ENCODE measurements at regions not wholly inside any gene's neighbourhood (a gene's known extent, or its start where the extent isn't known, plus 50 kb on each side); places are given as distances from the start of the nearest gene placed in this dataset.

DNA sequence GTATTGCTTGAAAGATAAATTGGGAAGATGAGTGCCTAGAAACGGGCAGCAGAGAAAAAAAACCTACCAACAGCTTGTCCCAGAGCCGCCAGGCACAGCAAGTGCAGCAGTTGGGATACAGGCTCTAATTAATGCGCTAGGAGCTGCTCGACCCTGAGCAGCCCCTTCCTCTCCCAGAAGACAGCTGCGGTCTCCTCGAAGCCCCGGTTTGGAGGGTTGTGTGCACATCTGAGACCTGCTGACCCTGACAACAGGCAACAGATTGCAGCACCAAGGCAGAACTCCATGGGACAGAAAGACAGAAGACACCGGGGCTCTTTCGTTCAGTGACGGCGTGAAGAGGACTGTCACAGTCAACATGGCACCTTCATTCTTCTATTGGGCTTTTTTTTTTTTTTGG is 101.4 kb downstream of the TSEN15 start:
- Mint-ChIP-seq H3K4me3 (no peak overlapping the region), H3K36me3 (ENCODE audit: insufficient read depth in 1 of 3, low read depth in 3 of 3) (no peaks in the 10 kb centered on the region)
- H3K23ac ChIP-seq (ENCODE audit: insufficient read length, low read depth, low read length) = no peak overlapping the region

More for the DNA sequence above, 101.4 kb downstream of the TSEN15 start:
- H3K9me3 Mint-ChIP-seq = no peaks in the 10 kb centered on the region
- H3K27ac ChIP-seq (ENCODE audit: insufficient read length, low read depth, low read length) = no peak overlapping the region
- no peak overlapping the region for H3K4ac ChIP-seq (ENCODE audit: low read depth, low read length)
- no peak overlapping the region for H2AK5ac ChIP-seq (ENCODE audit: insufficient read length, low read length)
- H4K91ac ChIP-seq (ENCODE audit: insufficient read length, low read depth, low read length) = no peak overlapping the region
- no peak overlapping the region for H3K14ac ChIP-seq (ENCODE audit: insufficient read depth, low read length)
- H3K9ac ChIP-seq (ENCODE audit: extremely low read depth, insufficient read length, low read length) = no peak overlapping the region
- no peaks in the 10 kb centered on the region for H3K9me3 ChIP-seq (ENCODE audit: control insufficient read depth, low read depth, low read length)
- H4K20me1 ChIP-seq (ENCODE audit: control insufficient read depth, insufficient read depth, insufficient read length) = no peaks in the 10 kb centered on the region
- no peak for DNase-seq
- no peak overlapping the region for H3K18ac ChIP-seq (ENCODE audit: insufficient read length, low read depth, low read length)
- no peaks in the 10 kb centered on the region for H3K79me2 ChIP-seq (ENCODE audit: insufficient read depth, low read length)
- H4K8ac ChIP-seq (replicated peaks; ENCODE audit: insufficient read length, low read depth, low read length) = no peak overlapping the region
- H3T11ph ChIP-seq (ENCODE audit: low read length) = no peak overlapping the region
- H3K27ac Mint-ChIP-seq = peak overlapping the region in 1 of 3 experiments; percentile 8; a peak in 1 of 7 replicates
- peaks cover 3% of the 10 kb centered on the region; the same call in 1 of the 2 replicates for H3K4me1 ChIP-seq (ENCODE audit: insufficient read depth, low read length)
- no peak overlapping the region for H2BK12ac ChIP-seq (ENCODE audit: insufficient read length, low read depth, low read length)
- H3K27me3 ChIP-seq (ENCODE audit: insufficient read depth, low read length) = no peaks in the 10 kb centered on the region
- no CpG with 5 or more reads among the region's 11 CpGs for WGBS (ENCODE audit: extremely low coverage, insufficient read length, low lambda C conversion rate)
- H2BK15ac ChIP-seq (ENCODE audit: low read depth, low read length) = no peak overlapping the region
- H3K23me2 ChIP-seq (ENCODE audit: insufficient read length, low read depth, low read length, poor library complexity, severe bottlenecking) = no peaks in the 10 kb centered on the region
- H3K79me1 ChIP-seq (ENCODE audit: insufficient read depth, low read depth, low read length, poor library complexity, severe bottlenecking) = no peaks in the 10 kb centered on the region
- H3K56ac ChIP-seq (ENCODE audit: insufficient read length, low read depth, low read length) = no peak overlapping the region
- no peak overlapping the region for H4K5ac ChIP-seq (ENCODE audit: insufficient read length, low read depth, low read length)
- H2BK5ac ChIP-seq (ENCODE audit: insufficient read length, low read length) = no peak overlapping the region
- H2BK120ac ChIP-seq (ENCODE audit: low read depth, low read length, poor library complexity, severe bottlenecking) = no peak overlapping the region
- peaks cover 7% of the 10 kb centered on the region for H3K27me3 Mint-ChIP-seq (ENCODE audit: low read depth)
- no peak overlapping the region for H2BK20ac ChIP-seq (ENCODE audit: low read depth, low read length, poor library complexity, severe bottlenecking)
- TF ChIP-seq, protein P1, sequence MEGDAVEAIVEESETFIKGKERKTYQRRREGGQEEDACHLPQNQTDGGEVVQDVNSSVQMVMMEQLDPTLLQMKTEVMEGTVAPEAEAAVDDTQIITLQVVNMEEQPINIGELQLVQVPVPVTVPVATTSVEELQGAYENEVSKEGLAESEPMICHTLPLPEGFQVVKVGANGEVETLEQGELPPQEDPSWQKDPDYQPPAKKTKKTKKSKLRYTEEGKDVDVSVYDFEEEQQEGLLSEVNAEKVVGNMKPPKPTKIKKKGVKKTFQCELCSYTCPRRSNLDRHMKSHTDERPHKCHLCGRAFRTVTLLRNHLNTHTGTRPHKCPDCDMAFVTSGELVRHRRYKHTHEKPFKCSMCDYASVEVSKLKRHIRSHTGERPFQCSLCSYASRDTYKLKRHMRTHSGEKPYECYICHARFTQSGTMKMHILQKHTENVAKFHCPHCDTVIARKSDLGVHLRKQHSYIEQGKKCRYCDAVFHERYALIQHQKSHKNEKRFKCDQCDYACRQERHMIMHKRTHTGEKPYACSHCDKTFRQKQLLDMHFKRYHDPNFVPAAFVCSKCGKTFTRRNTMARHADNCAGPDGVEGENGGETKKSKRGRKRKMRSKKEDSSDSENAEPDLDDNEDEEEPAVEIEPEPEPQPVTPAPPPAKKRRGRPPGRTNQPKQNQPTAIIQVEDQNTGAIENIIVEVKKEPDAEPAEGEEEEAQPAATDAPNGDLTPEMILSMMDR (conservative IDR thresholded peaks at IDR 0.05) = no peak
- no peak overlapping the region for H3K4me2 ChIP-seq (ENCODE audit: insufficient read depth, insufficient read length, low read length)
- H2AFZ ChIP-seq (ENCODE audit: low read length) = no peak overlapping the region
- H3K4me1 Mint-ChIP-seq = peaks cover 31 to 39% of the 10 kb centered on the region in 2 experiments
